Hepatocyte (in vitro differentiated cells): ENCODE measurements at regions not wholly inside any gene's neighbourhood (a gene's known extent, or its start where the extent isn't known, plus 50 kb on each side); places are given as distances from the start of the nearest gene placed in this dataset.

Source experiments
- DNase-seq: peaks from one replicate; pipeline ENCODE4 v3.0.0-alpha.2; 2016; ENCODE audit warnings: low spot score
- H2AFZ ChIP-seq: fragments of 200-600 bp; sonication (generic); 2 replicates; pipeline ENCODE4 v1.6.0; 2016; ENCODE audit warnings: antibody characterized with exemption, mild to moderate bottlenecking
- H3K27ac ChIP-seq: fragments of 200-600 bp; sonication (generic); 2 replicates; pipeline ENCODE4 v1.5.1; 2016; ENCODE audit warnings: mild to moderate bottlenecking
- H3K27me3 ChIP-seq: fragments of 200-600 bp; sonication (generic); 2 replicates; pipeline ENCODE4 v1.6.1; 2016
- H3K36me3 ChIP-seq: fragments of 200-600 bp; sonication (generic); replicated peaks from 2 replicates; pipeline ENCODE4 v1.5.1; 2016; ENCODE audit warnings: low read depth; ENCODE audit not compliant: insufficient read depth
- H3K4me1 ChIP-seq: fragments of 200-600 bp; sonication (generic); 2 replicates; pipeline ENCODE4 v1.5.1; 2016; ENCODE audit warnings: mild to moderate bottlenecking, moderate library complexity; ENCODE audit not compliant: insufficient read depth
- H3K4me2 ChIP-seq: fragments of 200-600 bp; sonication (generic); 2 replicates; pipeline ENCODE4 v1.6.0; 2016
- H3K4me3 ChIP-seq: fragments of 200-600 bp; sonication (generic); 2 replicates; pipeline ENCODE4 v1.5.1; 2016; ENCODE audit warnings: mild to moderate bottlenecking
- H3K79me2 ChIP-seq: fragments of 200-600 bp; sonication (generic); 2 replicates; pipeline ENCODE4 v1.6.0; 2017; ENCODE audit warnings: mild to moderate bottlenecking
- H3K9me2 ChIP-seq: fragments of 200-600 bp; sonication (generic); replicated peaks from 2 replicates; pipeline ENCODE4 v1.6.0; 2017; ENCODE audit warnings: mild to moderate bottlenecking; ENCODE audit not compliant: insufficient read depth
- H3K9me3 ChIP-seq: fragments of 200-600 bp; sonication (generic); 2 replicates; pipeline ENCODE4 v1.5.1; 2016; ENCODE audit warnings: low read depth, mild to moderate bottlenecking
- H4K20me1 ChIP-seq: fragments of 200-600 bp; sonication (generic); 2 replicates; pipeline ENCODE4 v1.6.0; 2016; ENCODE audit warnings: mild to moderate bottlenecking; ENCODE audit not compliant: insufficient read depth, poor library complexity, severe bottlenecking
- CTCF ChIP-seq: fragments of 200-600 bp; sonication (generic); IDR thresholded peaks from 2 replicates; pipeline ENCODE4 v1.5.1; 2016; ENCODE audit warnings: antibody characterized with exemption, mild to moderate bottlenecking; ENCODE audit not compliant: poor library complexity
- EZH2 ChIP-seq: fragments of 200-600 bp; sonication (generic); IDR thresholded peaks from 2 replicates; pipeline ENCODE4 v1.6.1; 2016; ENCODE audit warnings: antibody characterized with exemption, mild to moderate bottlenecking, borderline replicate concordance
- EZH2phosphoT487 ChIP-seq: fragments of 200-600 bp; sonication (generic); IDR thresholded peaks from one replicate; pipeline ENCODE4 v1.6.1; 2018; ENCODE audit warnings: antibody characterized with exemption, mild to moderate bottlenecking, low read depth, moderate library complexity; ENCODE audit not compliant: unreplicated experiment, severe bottlenecking
- WGBS: methylation state at CpG from one replicate; pipeline ENCODE4 v1.1.6; 2016; ENCODE audit warnings: low lambda C conversion rate; ENCODE audit errors: missing lambda C conversion rate; 5-methylcytosine and 5-hydroxymethylcytosine counted together

- H2AFZ ChIP-seq: no peak overlapping the region
- H3K4me3 ChIP-seq: no peak overlapping the region
- H3K27ac ChIP-seq: no peak overlapping the region
- H3K79me2 ChIP-seq: no peaks in the 10 kb centered on the region
- no peaks in the 10 kb centered on the region for H3K27me3 ChIP-seq
- WGBS: no CpG with 5 or more reads among the region's 46 CpGs
- DNase-seq: no peak
- H3K36me3 ChIP-seq: no peaks in the 10 kb centered on the region
- no peaks in the 10 kb centered on the region for H3K9me3 ChIP-seq
- H4K20me1 ChIP-seq: no peaks in the 10 kb centered on the region
- no peak overlapping the region for H3K4me2 ChIP-seq
- H3K4me1 ChIP-seq: no peaks in the 10 kb centered on the region
- H3K9me2 ChIP-seq: no peaks in the 10 kb centered on the region
- TF ChIP-seq EZH2 (no peak), CTCF (no peak), EZH2phosphoT487 (no peak)
These were observed 163.7 kb upstream of the USP9Y start for GRCh38 chrY:12537226-12537854.

DNA sequence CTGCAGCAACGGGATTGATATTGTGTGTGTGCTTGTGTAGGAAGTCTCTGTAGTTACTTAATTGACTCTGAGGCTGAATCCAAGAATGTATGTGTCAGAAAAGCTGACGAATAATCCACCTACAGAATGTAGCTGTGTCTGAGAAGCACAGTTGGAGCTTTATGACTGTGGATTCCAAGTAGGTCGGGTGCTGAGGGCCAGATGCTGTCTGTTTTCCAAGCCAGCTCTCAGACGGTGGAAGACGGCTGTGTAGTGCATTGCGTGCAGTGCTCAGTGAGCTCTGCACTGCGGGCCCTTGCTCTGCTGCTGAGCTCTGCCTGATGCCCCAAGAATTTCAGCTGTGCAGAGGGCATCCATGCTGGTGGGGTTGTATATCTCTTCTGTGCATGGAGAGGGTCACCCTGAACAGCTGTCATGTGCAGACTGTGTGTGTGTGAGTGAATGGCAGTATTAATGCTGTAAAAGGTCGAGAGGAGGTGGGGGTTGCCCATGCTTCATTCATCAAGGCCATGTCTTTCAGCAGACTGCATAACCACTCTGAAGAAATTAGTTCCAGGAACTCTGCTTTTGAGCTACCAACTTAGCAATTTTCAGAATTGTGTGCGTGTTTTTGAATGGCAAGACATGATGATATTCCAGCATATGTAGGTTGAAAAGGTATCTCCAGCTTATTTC lies 154.1 kb upstream of the USP9Y start:
- Histone ChIP-seq H3K4me1 (no peaks in the 10 kb centered on the region), H3K36me3 (no peaks in the 10 kb centered on the region), H2AFZ (no peak overlapping the region), H4K20me1 (no peaks in the 10 kb centered on the region), H3K27ac (no peak overlapping the region), H3K9me3 (no peaks in the 10 kb centered on the region), H3K4me3 (no peak overlapping the region), H3K79me2 (no peaks in the 10 kb centered on the region), H3K27me3 (no peaks in the 10 kb centered on the region), H3K9me2 (no peaks in the 10 kb centered on the region), H3K4me2 (no peak overlapping the region)
- no CpG with 5 or more reads among the region's 9 CpGs for WGBS
- no peak for DNase-seq
- TF ChIP-seq EZH2phosphoT487 (no peak), CTCF (no peak), EZH2 (no peak)

GRCh38 chrY:12552471-12553283 lies 148.4 kb upstream of the USP9Y start:
- no peak for DNase-seq
- no peaks in the 10 kb centered on the region for H3K9me2 ChIP-seq
- H3K27ac ChIP-seq: no peak overlapping the region
- no peak overlapping the region for H2AFZ ChIP-seq
- H3K9me3 ChIP-seq: no peaks in the 10 kb centered on the region
- H3K4me3 ChIP-seq: no peak overlapping the region
- no peak overlapping the region for H3K4me2 ChIP-seq
- TF ChIP-seq EZH2phosphoT487: no peak
- no peak for TF ChIP-seq CTCF
- TF ChIP-seq EZH2: no peak
- no CpG with 5 or more reads among the region's 4 CpGs for WGBS
- no peaks in the 10 kb centered on the region for H3K36me3 ChIP-seq
- H3K79me2 ChIP-seq: no peaks in the 10 kb centered on the region
- no peaks in the 10 kb centered on the region for H4K20me1 ChIP-seq
- no peaks in the 10 kb centered on the region for H3K27me3 ChIP-seq
- no peaks in the 10 kb centered on the region for H3K4me1 ChIP-seq
